Fibroblast of skin of back (primary cell): ENCODE measurements at regions not wholly inside any gene's neighbourhood (a gene's known extent, or its start where the extent isn't known, plus 50 kb on each side); places are given as distances from the start of the nearest gene placed in this dataset.
"Not testable (repeated sequence)": the region's sequence is repeated elsewhere in the genome, so short reads cannot be mapped to it uniquely, and the experiment has no call there.

Source experiments
- DNase-seq: peaks from one replicate; pipeline ENCODE4 v3.0.0-alpha.2; 2013

DNA sequence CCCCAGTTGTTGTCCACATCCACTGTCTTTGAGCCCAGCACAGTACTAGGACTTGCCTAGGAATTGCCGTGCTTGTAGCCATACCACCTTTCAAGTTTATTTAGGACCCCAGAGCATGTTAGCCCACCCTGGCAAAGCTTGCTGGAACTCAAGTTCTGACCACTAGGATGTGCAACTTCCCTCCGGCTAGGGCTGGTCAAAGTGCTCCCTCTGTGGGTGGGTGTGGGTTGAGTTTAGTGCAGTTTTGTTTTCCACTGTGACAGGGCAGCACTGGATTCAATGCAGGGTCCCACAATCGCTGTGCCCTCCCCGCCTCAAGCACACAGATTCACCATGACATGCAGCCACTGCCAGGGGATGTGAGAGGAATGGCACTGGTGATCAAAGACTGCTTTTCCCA is 96.0 kb downstream of the RASGEF1B start:
- DNase-seq = no peak

DNA sequence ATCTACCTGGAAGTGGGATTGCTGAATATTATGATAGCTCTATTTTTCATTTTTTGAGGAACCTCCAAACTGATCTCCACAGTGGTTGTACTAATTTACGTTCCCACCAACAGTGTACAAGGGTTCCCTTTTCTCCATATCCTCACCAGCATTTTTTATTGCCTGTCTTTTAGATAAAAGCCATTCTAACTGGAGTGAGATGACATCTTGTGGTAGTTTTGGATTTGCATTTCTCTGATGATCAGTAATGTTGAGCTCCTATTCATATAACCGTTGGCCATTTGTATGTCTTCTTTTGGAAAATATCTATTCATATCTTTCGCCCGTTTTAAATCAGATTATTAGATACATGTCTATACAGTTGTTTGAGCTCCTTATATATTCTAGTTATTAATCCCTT is 101.8 kb downstream of the RASGEF1B start:
- no peak for DNase-seq

DNA sequence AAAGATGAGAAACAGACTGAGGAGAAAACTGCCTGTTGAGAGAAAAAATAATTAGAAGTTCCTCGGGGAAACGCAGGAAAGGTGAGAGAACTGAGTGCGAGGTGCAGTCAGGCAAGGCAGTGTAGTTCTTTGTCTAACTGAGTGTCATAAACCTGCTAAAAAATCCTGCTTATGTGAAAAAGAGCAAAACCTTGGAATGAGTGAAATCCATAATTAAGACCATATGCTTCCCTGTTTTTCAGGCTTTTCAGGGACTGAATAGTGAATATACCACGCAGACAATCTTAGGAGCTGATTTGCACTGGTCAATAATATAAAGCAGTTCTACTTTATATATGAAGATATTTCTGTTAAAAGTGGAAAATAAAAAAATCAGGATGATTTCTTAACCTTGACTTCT is 104.9 kb downstream of the RASGEF1B start:
- no peak for DNase-seq

DNA sequence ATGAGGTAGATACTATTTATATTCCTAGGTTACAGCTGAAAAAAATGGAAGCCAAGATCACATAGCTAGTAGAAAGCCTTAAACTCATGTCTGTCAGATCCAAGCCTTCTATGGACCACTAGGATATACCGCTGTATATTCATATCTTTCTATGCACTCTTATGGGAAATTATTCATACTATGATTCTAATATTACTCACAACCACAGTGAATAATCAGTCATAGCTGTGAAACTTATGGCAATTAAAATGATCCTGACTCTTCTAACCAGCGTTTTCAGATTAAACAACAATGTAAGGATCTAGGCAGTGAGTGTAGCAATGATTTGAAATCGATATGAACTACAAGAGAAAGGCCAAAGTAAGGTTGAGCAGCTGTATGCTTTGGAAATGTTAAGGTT is 111.0 kb downstream of the RASGEF1B start:
- no peak for DNase-seq

DNA sequence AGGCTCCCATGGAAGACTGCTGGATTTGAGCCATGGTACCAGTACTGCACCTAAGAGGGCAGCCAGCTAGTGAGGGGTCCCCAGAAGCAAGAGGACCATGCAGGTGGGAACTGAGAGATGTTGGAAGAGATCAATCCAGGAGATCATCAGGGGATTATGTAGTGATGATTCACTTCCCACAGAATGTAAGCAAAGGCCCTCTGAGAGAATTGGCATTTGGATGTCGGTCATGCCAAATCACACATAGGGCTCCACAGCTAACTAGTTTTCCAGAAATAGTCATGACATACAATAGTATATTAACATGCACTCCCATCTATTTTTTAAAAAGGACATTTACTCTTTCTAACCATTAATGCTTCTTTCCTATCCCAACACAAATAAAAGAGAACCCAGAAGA is 112.5 kb downstream of the RASGEF1B start:
- peak; percentile 23 for DNase-seq

DNA sequence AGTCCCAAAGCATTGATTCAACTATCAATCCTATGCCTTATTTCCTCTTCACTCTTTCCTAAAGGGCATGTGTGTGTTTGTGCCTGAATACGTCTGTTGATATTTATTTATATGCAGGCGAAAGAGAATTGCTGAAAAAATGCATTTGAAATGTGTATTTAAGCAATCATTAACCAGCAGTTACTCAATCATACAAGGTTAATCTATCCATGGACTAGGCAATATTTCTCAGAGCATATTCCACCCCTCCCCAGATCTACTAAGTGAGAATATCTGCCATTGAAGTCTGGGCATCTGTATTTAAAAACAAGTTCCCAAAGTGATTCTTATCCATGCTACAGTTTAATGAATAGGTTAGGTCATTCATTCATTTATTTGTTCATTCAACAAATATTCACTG is 113.6 kb downstream of the RASGEF1B start:
- no peak for DNase-seq

DNA sequence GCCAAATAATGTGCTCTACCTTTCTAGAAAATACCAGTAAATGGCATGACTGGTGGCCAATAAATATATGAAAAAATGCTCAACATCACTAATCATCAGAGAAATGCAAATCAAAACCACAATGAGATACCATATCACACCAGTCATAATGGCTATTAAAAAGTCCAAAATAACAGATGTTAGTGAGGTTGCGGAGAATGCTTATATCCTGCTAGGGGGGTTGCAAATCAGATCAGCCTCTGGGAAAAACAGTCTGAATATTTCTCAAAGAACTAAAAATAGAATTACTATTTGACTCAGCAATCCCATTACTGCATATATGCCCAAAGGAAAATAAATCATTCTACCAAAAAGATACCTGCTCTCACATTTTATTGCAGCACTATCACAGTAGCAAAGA is 115.1 kb downstream of the RASGEF1B start:
- peak; percentile 13 for DNase-seq

GRCh38 chr4:81355136-81355535 is 116.6 kb downstream of the RASGEF1B start:
- no peak for DNase-seq

DNA sequence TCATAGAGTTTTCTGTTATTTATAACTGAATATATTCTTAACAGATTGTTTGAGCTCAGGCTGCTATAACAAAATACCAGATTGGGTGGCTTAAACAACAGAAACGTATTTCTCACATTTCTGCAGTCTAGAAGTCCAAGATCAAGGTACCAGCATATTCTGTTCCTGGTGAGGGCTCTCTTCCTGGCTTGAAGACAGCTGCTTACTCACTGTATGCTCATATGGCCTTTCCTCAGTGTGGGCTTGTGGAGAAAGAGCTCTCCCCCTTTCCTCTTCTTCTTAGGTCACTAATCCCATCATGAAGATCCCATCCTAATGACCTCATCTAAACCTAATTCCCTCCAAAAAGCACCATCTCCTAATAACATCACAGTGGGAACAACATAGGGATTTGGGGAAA is 117.8 kb downstream of the RASGEF1B start:
- peak; percentile 4 for DNase-seq

DNA sequence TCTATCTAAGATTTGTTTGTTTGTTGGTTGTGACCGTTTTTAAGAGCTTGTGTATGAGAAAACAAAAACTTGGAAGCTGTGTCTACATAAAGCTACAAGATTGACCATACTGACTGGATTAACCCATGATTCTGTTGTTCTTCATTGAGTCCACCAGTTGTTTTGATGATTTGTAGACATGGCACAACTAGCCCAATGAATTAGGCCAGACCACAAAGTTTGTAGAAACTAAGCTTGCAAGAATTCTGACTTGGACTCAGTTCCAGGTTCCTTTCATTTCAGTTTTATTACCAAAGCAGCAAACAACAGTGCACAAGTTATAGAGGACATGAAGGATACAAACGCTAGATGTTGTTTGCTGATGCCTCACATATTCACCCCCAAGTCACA is 119.3 kb downstream of the RASGEF1B start:
- no peak for DNase-seq

- DNase-seq = peak; percentile 56
Measured at GRCh38 chr4:81351654-81352445, 119.9 kb downstream of the RASGEF1B start.

- no peak for DNase-seq
Measured at GRCh38 chr4:81350040-81350439, 121.7 kb downstream of the RASGEF1B start.

DNA sequence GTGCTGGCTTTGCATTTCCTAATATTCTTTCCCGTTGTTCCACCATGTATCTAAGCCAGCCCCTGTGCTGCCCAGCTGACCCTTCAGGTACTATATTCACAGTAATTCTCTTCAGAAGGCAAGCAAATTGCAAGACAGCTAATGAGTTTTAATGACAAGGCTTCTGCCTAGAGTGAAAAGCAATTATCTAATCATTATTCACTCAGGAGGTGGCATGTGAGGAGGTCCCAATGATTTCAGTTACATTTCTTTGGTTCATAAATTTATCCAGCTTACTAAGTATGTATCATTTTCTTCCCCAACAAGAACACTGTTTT is 123.0 kb downstream of the RASGEF1B start:
- no peak for DNase-seq

DNA sequence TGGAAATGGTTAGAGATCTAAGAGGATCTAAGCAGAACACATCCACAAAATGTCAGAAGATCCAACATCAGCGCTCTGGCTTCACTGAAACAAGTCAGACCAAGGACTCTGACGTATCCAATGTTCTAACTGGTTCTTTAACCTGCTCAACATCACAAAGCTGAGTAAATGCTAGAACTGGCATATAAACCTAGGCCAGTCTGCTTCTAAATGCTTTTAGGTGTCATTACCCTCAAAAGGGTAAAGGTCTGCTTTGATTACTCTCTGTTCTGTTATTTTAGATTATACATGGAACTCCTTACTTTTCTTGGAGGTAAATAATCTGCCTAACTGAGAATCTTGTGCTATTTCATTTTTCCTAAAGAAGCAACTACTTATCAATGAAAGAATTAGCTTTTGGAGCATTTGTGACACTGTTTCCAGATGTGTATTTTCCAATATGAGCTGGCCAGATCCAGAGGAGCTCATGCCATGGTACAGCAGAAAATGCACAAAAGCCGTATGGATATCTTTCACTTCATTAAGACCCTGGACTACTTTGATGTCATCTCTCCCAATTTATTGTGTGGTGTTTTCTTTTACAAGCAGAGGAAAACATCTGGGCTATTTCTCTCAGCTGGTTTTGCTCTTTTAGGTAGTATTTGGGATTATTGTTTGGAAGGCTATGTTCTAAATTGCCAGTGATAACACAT is 123.5 kb downstream of the RASGEF1B start:
- DNase-seq = no peak

- DNase-seq = no peak
Measured at GRCh38 chr4:81346719-81347118, 125.0 kb downstream of the RASGEF1B start.

DNA sequence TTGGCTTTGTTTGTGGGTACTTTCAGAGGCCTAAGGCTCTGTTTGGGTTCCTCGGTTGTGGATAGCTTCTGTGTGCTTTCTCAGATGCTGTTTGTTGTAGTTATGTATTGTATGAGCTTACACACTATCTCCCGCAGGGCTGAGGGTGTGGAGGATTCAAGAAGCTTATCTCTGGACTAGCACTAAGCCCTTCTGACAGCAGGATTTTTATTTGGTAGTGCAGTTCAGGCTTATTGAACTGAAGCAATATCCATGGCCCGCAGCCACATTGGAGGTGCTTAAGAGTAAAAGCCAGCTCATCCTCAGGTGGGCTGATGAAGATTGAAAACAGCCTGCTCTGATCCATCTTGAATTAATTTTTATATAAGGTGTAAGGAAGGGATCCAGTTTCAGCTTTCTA is 128.2 kb downstream of the RASGEF1B start:
- DNase-seq = no peak

DNA sequence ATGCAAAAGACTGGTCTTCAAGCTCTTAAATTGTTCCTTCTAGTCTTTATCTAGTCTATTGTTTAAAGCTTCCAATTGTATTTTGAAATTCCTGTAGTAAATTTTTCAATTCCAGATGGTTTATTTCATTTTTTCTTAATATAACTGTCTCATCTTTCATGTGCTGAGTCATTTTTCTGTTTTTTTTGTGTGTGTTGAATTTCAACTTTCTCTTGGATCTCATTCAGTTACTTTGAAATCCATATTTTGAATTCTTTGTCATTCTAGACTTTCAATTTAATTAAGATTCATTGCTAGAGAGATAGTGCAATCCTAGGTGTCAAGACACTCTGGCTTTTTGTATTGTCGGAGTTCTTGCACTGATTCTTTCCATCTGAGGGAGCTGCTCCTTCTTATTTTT is 128.0 kb upstream of the PRKG2 start:
- DNase-seq = no peak

GRCh38 chr4:81337211-81337610 is 122.2 kb upstream of the PRKG2 start:
- DNase-seq = no peak

- peak; percentile 13 for DNase-seq
Measured at GRCh38 chr4:81335122-81335912, 120.3 kb upstream of the PRKG2 start.

GRCh38 chr4:81330018-81330417 is 115.0 kb upstream of the PRKG2 start:
- DNase-seq = no peak

GRCh38 chr4:81326581-81326980 is 111.6 kb upstream of the PRKG2 start:
- DNase-seq = no peak

DNA sequence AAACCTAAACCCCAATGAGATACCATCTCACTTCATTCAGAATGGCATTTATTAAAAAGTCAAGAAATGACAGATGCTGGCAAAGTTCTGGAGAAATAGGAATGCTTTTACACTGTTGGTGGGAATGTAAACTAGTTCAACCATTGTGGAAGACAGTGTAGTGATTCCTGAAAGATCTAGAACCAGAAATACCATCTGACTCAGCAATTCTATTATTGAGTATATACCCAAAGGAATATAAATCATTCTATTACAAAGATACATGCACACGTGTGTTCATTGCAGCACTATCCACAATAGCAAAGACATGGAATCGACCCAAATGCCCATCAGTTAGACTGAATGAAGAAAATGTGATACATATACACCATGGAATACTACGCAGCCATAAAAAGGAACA is 109.6 kb upstream of the PRKG2 start:
- not testable (repeated sequence) for DNase-seq

GRCh38 chr4:81319657-81320056 is 104.6 kb upstream of the PRKG2 start:
- DNase-seq = no peak
